Central memory CD8-positive, alpha-beta T cell (primary cell): ENCODE measurements at regions not wholly inside any gene's neighbourhood (a gene's known extent, or its start where the extent isn't known, plus 50 kb on each side); places are given as distances from the start of the nearest gene placed in this dataset.

ENCODE experiments used
- ATAC-seq: fragments of 150-1000 bp; cut with Tn5 transposase; replicated peaks from 2 replicates; pipeline ENCODE4 v1.10.0; 2022; ENCODE audit warnings: mild to moderate bottlenecking, moderate FRiP score, moderate number of reproducible peaks; ENCODE audit not compliant: poor library complexity, severe bottlenecking; ENCODE audit errors: extremely low read depth
- DNase-seq, 2 donors: peaks; one replicate each; pipeline ENCODE4 v3.0.0; 2021; ENCODE audit warnings: low spot score in 2 of 2
- H3K27ac Mint-ChIP-seq: one replicate; pipeline ENCODE4 v1.8.0; 2022; ENCODE audit warnings: low read depth, mild to moderate bottlenecking, moderate library complexity, mixed read lengths
- H3K27me3 Mint-ChIP-seq: one replicate; pipeline ENCODE4 v1.8.0; 2022; ENCODE audit warnings: mixed read lengths
- H3K36me3 Mint-ChIP-seq: one replicate; pipeline ENCODE4 v1.8.0; 2022; ENCODE audit warnings: mild to moderate bottlenecking, moderate library complexity, mixed read lengths; ENCODE audit not compliant: insufficient read depth
- H3K4me1 Mint-ChIP-seq: one replicate; pipeline ENCODE4 v1.8.0; 2022; ENCODE audit warnings: mixed read lengths
- H3K4me3 Mint-ChIP-seq: one replicate; pipeline ENCODE4 v1.8.0; 2022; ENCODE audit warnings: mild to moderate bottlenecking, moderate library complexity, mixed read lengths
- H3K9me3 Mint-ChIP-seq: one replicate; pipeline ENCODE4 v1.8.0; 2022; ENCODE audit warnings: mixed read lengths

- DNase-seq (no peak), ATAC-seq (no peak)
- H3K9me3 Mint-ChIP-seq, result peaks cover 22% of the 10 kb centered on the region
- H3K27me3 Mint-ChIP-seq, result peaks cover 38% of the 10 kb centered on the region
- no peaks in the 10 kb centered on the region for H3K36me3 Mint-ChIP-seq
- H3K4me1 Mint-ChIP-seq, result no peaks in the 10 kb centered on the region
- H3K27ac Mint-ChIP-seq, result no peak overlapping the region
- H3K4me3 Mint-ChIP-seq, result no peak overlapping the region
Measured at GRCh38 chr11:70925238-70925637, 327.1 kb downstream of the SHANK2 start.

- ATAC-seq (no peak), DNase-seq (no peak)
Measured at GRCh38 chr11:70926543-70927201, 325.7 kb downstream of the SHANK2 start.

GRCh38 chr11:70928854-70929598 lies 323.4 kb downstream of the SHANK2 start:
- Mint-ChIP-seq H3K4me3 (no peak overlapping the region), H3K9me3 (peaks cover 6% of the 10 kb centered on the region), H3K27me3 (peaks cover 50% of the 10 kb centered on the region), H3K27ac (no peak overlapping the region), H3K4me1 (no peaks in the 10 kb centered on the region), H3K36me3 (no peaks in the 10 kb centered on the region)
- DNase-seq, result no peak
- no peak for ATAC-seq

More at GRCh38 chr11:70926543-70927201, 325.7 kb downstream of the SHANK2 start:
- Mint-ChIP-seq H3K27me3 (peaks cover 38% of the 10 kb centered on the region), H3K9me3 (peaks cover 12% of the 10 kb centered on the region), H3K27ac (no peak overlapping the region), H3K4me3 (no peak overlapping the region), H3K36me3 (no peaks in the 10 kb centered on the region), H3K4me1 (no peaks in the 10 kb centered on the region)

GRCh38 chr11:70930215-70930614 lies 322.2 kb downstream of the SHANK2 start:
- ATAC-seq (no peak), DNase-seq (no peak)
- Mint-ChIP-seq H3K4me3 (no peak overlapping the region), H3K36me3 (no peaks in the 10 kb centered on the region), H3K27me3 (peaks cover 50% of the 10 kb centered on the region), H3K4me1 (no peaks in the 10 kb centered on the region), H3K27ac (no peak overlapping the region), H3K9me3 (peaks cover 6% of the 10 kb centered on the region)

- Mint-ChIP-seq H3K4me3 (no peak overlapping the region), H3K36me3 (no peaks in the 10 kb centered on the region), H3K27me3 (peaks cover 49% of the 10 kb centered on the region), H3K4me1 (no peaks in the 10 kb centered on the region), H3K27ac (no peak overlapping the region), H3K9me3 (peaks cover 6% of the 10 kb centered on the region)
- no peak for ATAC-seq
- no peak for DNase-seq
Measured at GRCh38 chr11:70931430-70931829, 320.9 kb downstream of the SHANK2 start.

- Mint-ChIP-seq H3K9me3 (peaks cover 6% of the 10 kb centered on the region), H3K27ac (no peak overlapping the region), H3K4me1 (no peaks in the 10 kb centered on the region), H3K4me3 (no peak overlapping the region), H3K36me3 (no peaks in the 10 kb centered on the region), H3K27me3 (peaks cover 23% of the 10 kb centered on the region)
- no peak for DNase-seq
- no peak for ATAC-seq
Measured at GRCh38 chr11:70933981-70934583, 318.3 kb downstream of the SHANK2 start.

GRCh38 chr11:70935006-70935768 lies 317.2 kb downstream of the SHANK2 start:
- Mint-ChIP-seq H3K36me3 (no peaks in the 10 kb centered on the region), H3K9me3 (peaks cover 6% of the 10 kb centered on the region), H3K4me3 (no peak overlapping the region), H3K27ac (no peak overlapping the region), H3K4me1 (no peaks in the 10 kb centered on the region), H3K27me3 (peaks cover 13% of the 10 kb centered on the region)
- DNase-seq (no peak), ATAC-seq (no peak)

GRCh38 chr11:70942593-70942992 lies 309.8 kb downstream of the SHANK2 start:
- ATAC-seq (no peak), DNase-seq (no peak)
- H3K27me3 Mint-ChIP-seq, result peaks cover under 1% of the 10 kb centered on the region
- H3K9me3 Mint-ChIP-seq, result peaks cover 34% of the 10 kb centered on the region
- no peaks in the 10 kb centered on the region for H3K4me1 Mint-ChIP-seq
- no peaks in the 10 kb centered on the region for H3K36me3 Mint-ChIP-seq
- H3K4me3 Mint-ChIP-seq, result no peak overlapping the region
- no peak overlapping the region for H3K27ac Mint-ChIP-seq

- DNase-seq, result no peak
- no peak for ATAC-seq
- Mint-ChIP-seq H3K27ac (no peak overlapping the region), H3K9me3 (peaks cover 39% of the 10 kb centered on the region), H3K27me3 (peaks cover 10% of the 10 kb centered on the region), H3K36me3 (no peaks in the 10 kb centered on the region), H3K4me3 (no peak overlapping the region), H3K4me1 (no peaks in the 10 kb centered on the region)
Measured at GRCh38 chr11:70944141-70944540, 308.2 kb downstream of the SHANK2 start.

GRCh38 chr11:70944636-70945035 lies 307.7 kb downstream of the SHANK2 start:
- Mint-ChIP-seq H3K9me3 (peaks cover 39% of the 10 kb centered on the region), H3K4me3 (no peak overlapping the region), H3K27me3 (peaks cover 10% of the 10 kb centered on the region)

GRCh38 chr11:70948398-70948797 lies 304.0 kb downstream of the SHANK2 start:
- no peak for ATAC-seq
- H3K9me3 Mint-ChIP-seq, result peaks cover 24% of the 10 kb centered on the region
- H3K27ac Mint-ChIP-seq, result no peak overlapping the region
- peaks cover 2% of the 10 kb centered on the region for H3K36me3 Mint-ChIP-seq
- H3K4me3 Mint-ChIP-seq, result no peak overlapping the region
- H3K4me1 Mint-ChIP-seq, result no peaks in the 10 kb centered on the region
- H3K27me3 Mint-ChIP-seq, result peaks cover 16% of the 10 kb centered on the region
- DNase-seq, result no peak

More at GRCh38 chr11:70944636-70945035, 307.7 kb downstream of the SHANK2 start:
- ATAC-seq (no peak), DNase-seq (no peak)
- Mint-ChIP-seq H3K4me1 (no peaks in the 10 kb centered on the region), H3K36me3 (no peaks in the 10 kb centered on the region), H3K27ac (no peak overlapping the region)

GRCh38 chr11:70948855-70949531 lies 303.4 kb downstream of the SHANK2 start:
- ATAC-seq (no peak), DNase-seq (no peak)
- peaks cover 23% of the 10 kb centered on the region for H3K9me3 Mint-ChIP-seq
- no peak overlapping the region for H3K4me3 Mint-ChIP-seq
- no peaks in the 10 kb centered on the region for H3K4me1 Mint-ChIP-seq
- H3K27ac Mint-ChIP-seq, result no peak overlapping the region
- H3K36me3 Mint-ChIP-seq, result peaks cover 2% of the 10 kb centered on the region
- peaks cover 22% of the 10 kb centered on the region for H3K27me3 Mint-ChIP-seq
